Stomach (tissue), 8 donors: ENCODE measurements at regions not wholly inside any gene's neighbourhood (a gene's known extent, or its start where the extent isn't known, plus 50 kb on each side); places are given as distances from the start of the nearest gene placed in this dataset.

ENCODE experiments used
- DNase-seq, 2 donors: peaks; one replicate each; pipeline versions ENCODE4 v3.0.0 to v3.0.0-alpha.2; 2013 to 2019
- H3K27ac ChIP-seq, 5 donors: fragments of 200-600 bp in 4 of 5; sonication (generic) in 4 of 5; one replicate each; pipeline ENCODE4 v1.5.1; 2013 to 2019; ENCODE audit warnings: mild to moderate bottlenecking in 1 of 5, moderate library complexity in 1 of 5
- H3K27me3 ChIP-seq, 3 donors: fragments of 200-600 bp; sonication (generic); one replicate each; pipeline ENCODE4 v1.5.1; 2017 to 2019; ENCODE audit warnings: mixed run types in 1 of 3
- H3K36me3 ChIP-seq, 4 donors: fragments of 200-600 bp; sonication (generic); 1 replicate in 3 of 4; 2 replicates in 1 of 4; pipeline ENCODE4 v1.5.1; 2016 to 2019
- H3K4me1 ChIP-seq, 4 donors: fragments of 200-600 bp; sonication (generic); one replicate each; pipeline ENCODE4 v1.5.1; 2016 to 2019
- H3K4me3 ChIP-seq, 4 donors: fragments of 200-600 bp; sonication (generic) in 3 of 4; one replicate each; pipeline ENCODE4 v1.5.1; 2016 to 2019; ENCODE audit warnings: mild to moderate bottlenecking in 1 of 4
- H3K9me3 ChIP-seq, 4 donors: fragments of 200-600 bp; sonication (generic); one replicate each; pipeline ENCODE4 v1.5.1; 2016 to 2019
- EP300 ChIP-seq: sonication (generic); formaldehyde crosslinking; IDR thresholded peaks from one replicate; pipeline ENCODE4 v1.6.1; 2017; ENCODE audit warnings: antibody characterized with exemption
- POLR2A ChIP-seq, 4 donors: fragments of 450-650 bp; IDR thresholded peaks; one replicate each; pipeline ENCODE4 v1.6.1; 2016; ENCODE audit warnings: antibody characterized with exemption in 4 of 4, control low read depth in 2 of 4, mild to moderate bottlenecking in 1 of 4, moderate library complexity in 1 of 4
- POLR2AphosphoS5 ChIP-seq, 3 donors: sonication (generic); formaldehyde crosslinking; IDR thresholded peaks; one replicate each; pipeline ENCODE4 v1.6.1; 2016; ENCODE audit warnings: antibody characterized with exemption in 3 of 3
- WGBS, 5 donors: extraction: QIAGEN DNeasy Blood & Tissue Kit in 3 of 5; methylation state at CpG; one replicate each; pipeline versions ENCODE4 v1.1.5 to v1.1.7; 2013 to 2018; 5-methylcytosine and 5-hydroxymethylcytosine counted together
- intact Hi-C: fragments of 100-400 bp; cut with DNase I; formaldehyde crosslinking; loops from one replicate; pipeline ENCODE4 v1.15.1; 2023; ENCODE audit warnings: low total_unique reads
- TF ChIP-seq, protein P1 (sequence below), 7 experiments: fragments of 450-650 bp in 4 of 7; fragments of 200-600 bp in 3 of 7; sonication (generic) in 3 of 7; IDR thresholded peaks; one replicate each; pipeline ENCODE4 v1.5.1; 2016 to 2019; ENCODE audit warnings: antibody characterized with exemption in 7 of 7, control low read depth in 2 of 7, mild to moderate bottlenecking in 1 of 7
- donor health status: healthy with polysubstance abuse.
- donor health status: Bipolar disorder and iron deficiency.
- donor health status: healthy.

- Histone ChIP-seq H3K4me3 (no peak overlapping the region), H3K36me3 (no peaks in the 10 kb centered on the region), H3K4me1 (no peaks in the 10 kb centered on the region), H3K9me3 (no peaks in the 10 kb centered on the region), H3K27me3 (no peaks in the 10 kb centered on the region), H3K27ac (no peak overlapping the region)
- intact Hi-C loops = no loop called here
- 43 to 60% (median 52%) methylated on average over 3 of the region's 3 CpGs for WGBS, 5 donors
- TF ChIP-seq EP300 (no peak), POLR2AphosphoS5 (IDR thresholded peaks at IDR 0.05) (no peak), POLR2A (IDR thresholded peaks at IDR 0.05) (no peak)
- TF ChIP-seq, protein P1, sequence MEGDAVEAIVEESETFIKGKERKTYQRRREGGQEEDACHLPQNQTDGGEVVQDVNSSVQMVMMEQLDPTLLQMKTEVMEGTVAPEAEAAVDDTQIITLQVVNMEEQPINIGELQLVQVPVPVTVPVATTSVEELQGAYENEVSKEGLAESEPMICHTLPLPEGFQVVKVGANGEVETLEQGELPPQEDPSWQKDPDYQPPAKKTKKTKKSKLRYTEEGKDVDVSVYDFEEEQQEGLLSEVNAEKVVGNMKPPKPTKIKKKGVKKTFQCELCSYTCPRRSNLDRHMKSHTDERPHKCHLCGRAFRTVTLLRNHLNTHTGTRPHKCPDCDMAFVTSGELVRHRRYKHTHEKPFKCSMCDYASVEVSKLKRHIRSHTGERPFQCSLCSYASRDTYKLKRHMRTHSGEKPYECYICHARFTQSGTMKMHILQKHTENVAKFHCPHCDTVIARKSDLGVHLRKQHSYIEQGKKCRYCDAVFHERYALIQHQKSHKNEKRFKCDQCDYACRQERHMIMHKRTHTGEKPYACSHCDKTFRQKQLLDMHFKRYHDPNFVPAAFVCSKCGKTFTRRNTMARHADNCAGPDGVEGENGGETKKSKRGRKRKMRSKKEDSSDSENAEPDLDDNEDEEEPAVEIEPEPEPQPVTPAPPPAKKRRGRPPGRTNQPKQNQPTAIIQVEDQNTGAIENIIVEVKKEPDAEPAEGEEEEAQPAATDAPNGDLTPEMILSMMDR (IDR thresholded peaks at IDR 0.05) = no peak
- DNase-seq = no peak
Observed at GRCh38 chr1:213657013-213657412, 330.8 kb upstream of the PROX1 start.

DNA sequence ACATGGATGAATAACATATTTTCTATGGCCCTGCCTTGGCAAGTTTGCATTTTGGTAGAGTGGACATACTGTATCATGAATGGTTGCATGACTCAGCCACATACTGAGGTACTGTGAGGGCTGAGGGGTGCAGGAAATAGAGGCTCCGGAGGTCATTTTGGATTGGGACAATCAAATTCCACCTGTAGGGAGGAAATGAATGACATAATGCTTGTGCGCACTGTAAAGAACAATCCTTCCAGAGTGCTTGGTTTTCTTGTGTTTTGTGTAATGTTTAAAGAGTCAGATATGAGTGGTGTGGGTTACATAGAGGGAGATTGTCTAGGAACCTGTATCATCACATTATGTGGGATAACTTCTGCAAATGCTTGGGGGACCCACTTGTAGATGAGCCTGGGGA, 329.9 kb upstream of the PROX1 start:
- no peak for DNase-seq
- Histone ChIP-seq H3K36me3 (no peaks in the 10 kb centered on the region), H3K9me3 (no peaks in the 10 kb centered on the region), H3K27me3 (no peaks in the 10 kb centered on the region), H3K4me1 (no peaks in the 10 kb centered on the region), H3K27ac (no peak overlapping the region), H3K4me3 (no peak overlapping the region)
- intact Hi-C loops = no loop called here
- no peak for TF ChIP-seq POLR2A (IDR thresholded peaks at IDR 0.05)
- no peak for TF ChIP-seq EP300
- TF ChIP-seq, protein P1 (IDR thresholded peaks at IDR 0.05) = no peak
- no peak for TF ChIP-seq POLR2AphosphoS5 (IDR thresholded peaks at IDR 0.05)
- WGBS, 5 donors = 68 to 89% (median 81%) methylated on average over 2 of the region's 2 CpGs

GRCh38 chr1:213658457-213658856, 329.3 kb upstream of the PROX1 start:
- Histone ChIP-seq H3K4me3 (no peak overlapping the region), H3K27me3 (no peaks in the 10 kb centered on the region), H3K9me3 (no peaks in the 10 kb centered on the region), H3K27ac (no peak overlapping the region), H3K4me1 (no peaks in the 10 kb centered on the region), H3K36me3 (no peaks in the 10 kb centered on the region)
- intact Hi-C loops = no loop called here
- 39 to 56% (median 42%) methylated on average over 2 of the region's 2 CpGs for WGBS, 5 donors
- DNase-seq = no peak
- TF ChIP-seq, protein P1 (IDR thresholded peaks at IDR 0.05) = no peak
- TF ChIP-seq POLR2AphosphoS5 (IDR thresholded peaks at IDR 0.05) (no peak), EP300 (no peak), POLR2A (IDR thresholded peaks at IDR 0.05) (no peak)

DNA sequence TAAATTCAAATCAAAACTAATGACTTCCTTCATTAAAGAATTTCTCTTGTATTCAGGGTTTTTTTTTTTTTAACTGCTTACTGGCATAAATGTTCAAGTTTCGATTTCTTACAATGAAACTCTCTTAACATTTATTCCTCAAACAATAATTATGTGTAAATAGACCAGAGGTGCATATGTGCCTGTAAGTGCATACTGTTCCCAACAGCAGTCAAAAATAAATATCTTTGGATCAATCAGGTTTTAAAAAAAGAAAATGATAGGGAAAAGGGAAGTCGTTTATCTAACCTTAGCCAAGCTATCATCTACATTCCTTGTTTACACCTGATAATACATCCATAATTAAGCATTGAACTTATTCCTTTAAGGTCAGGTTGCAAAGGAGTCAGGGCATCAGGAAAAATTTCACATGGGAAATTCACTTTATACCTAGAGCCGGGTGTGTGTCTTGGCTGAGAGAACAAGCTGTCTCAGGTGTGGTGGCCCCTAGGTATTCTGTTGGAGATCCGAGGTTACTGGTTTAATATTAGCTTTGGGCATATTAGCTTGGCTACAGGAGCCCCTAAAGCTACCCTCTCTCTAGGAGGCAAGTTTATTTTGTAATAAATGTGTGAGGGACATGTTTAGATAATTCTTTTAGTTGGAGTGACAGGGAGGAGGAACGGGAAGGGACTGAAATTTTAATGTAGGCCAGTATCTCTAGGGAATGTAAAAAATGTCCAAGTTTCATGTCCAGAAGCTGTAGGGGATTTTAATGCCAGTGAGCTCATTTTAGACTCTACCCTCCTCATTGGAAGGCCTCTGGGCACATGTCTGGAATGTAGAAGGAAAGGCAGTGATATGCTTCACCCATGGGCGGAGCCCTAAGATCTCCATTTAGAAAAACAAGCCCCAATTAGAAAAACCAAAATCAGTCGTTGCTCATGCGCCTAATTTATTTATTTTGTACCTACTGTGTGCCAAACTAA, 327.9 kb upstream of the PROX1 start:
- Histone ChIP-seq H3K4me1 (no peaks in the 10 kb centered on the region), H3K4me3 (no peak overlapping the region), H3K9me3 (no peaks in the 10 kb centered on the region), H3K36me3 (no peaks in the 10 kb centered on the region), H3K27me3 (peaks cover 0 to 5% (median 0%) of the 10 kb centered on the region in 3 donors), H3K27ac (no peak overlapping the region)
- TF ChIP-seq, protein P1 (IDR thresholded peaks at IDR 0.05) = no peak
- TF ChIP-seq POLR2AphosphoS5 (IDR thresholded peaks at IDR 0.05) (no peak), EP300 (no peak), POLR2A (IDR thresholded peaks at IDR 0.05) (no peak)
- DNase-seq = no peak
- WGBS, 5 donors = 45 to 54% (median 48%) methylated on average over 8 of the region's 8 CpGs
- intact Hi-C loops = no loop called here
